Cardiac septum (tissue), 1 donor: ENCODE measurements at regions not wholly inside any gene's neighbourhood (a gene's known extent, or its start where the extent isn't known, plus 50 kb on each side); places are given as distances from the start of the nearest gene placed in this dataset.

Experiments
- DNase-seq: peaks from one replicate; pipeline ENCODE4 v3.0.0-alpha.2; 2020; ENCODE audit warnings: low spot score
- intact Hi-C: fragments of 100-400 bp; cut with DNase I; formaldehyde crosslinking; loops from one replicate; pipeline ENCODE4 v1.14.0; 2022
- donor health status: DM: no; HTN: no; CAD: no.

DNA sequence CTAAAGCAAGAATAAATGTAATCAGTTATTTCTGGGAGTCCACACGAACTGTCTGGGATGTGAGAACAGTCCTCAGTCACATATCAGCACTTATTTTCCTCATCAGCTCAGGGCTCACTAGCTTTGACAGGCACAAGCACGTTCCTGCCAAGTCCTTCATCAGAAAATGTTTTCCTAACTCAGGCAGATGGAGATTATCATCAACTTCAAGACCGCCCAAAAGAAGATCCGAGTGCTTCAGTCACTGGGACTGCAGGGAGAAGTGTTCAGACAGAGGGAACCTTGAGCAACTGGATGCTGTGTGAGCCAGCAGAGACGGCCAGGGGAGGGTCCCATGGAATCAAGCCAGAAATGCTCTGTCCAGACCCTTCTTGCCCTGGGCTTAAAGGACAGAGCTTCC, 189.4 kb downstream of the NXNL2 start:
- no peak for DNase-seq
- intact Hi-C loops: loop anchor here (5.0 to 10.0 kb wide), 2 partner anchors 150 to 278 kb away; no protein-coding TSS in a partner anchor

DNA sequence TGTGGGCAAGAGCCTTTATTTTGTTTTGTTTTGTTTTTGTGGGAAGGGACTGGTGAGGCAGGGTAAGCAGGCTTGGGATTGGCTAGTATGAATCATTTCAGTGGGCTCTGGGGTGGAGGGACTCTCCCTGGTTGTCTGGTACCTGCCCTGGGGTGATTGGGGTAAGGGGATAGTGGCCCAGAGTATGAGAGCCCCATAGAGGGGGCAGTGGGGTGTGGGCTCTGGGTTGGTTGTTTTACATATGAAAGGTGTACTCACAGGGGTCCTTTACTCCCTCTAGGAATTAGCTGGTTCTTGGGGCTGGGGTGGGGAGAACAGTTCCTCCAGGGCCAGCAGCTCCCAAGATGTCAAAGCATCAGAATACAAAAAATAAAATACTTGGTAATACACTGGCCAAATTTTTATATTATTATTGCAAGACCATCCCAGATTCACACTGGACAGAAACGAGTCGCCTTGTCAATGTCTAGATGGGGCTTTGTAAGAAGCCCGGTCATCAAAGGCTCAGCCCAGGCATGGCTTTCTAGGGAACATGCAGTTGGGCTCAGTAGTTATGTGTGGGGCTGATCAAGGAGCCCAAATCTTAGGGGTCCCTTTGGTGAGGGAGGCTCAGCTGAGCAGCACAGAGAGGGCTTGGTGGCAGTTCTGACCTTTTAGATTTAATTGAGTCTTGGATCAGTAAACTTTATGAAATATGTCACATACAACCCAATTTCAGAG, 190.5 kb downstream of the NXNL2 start:
- intact Hi-C loops: loop anchor here (10.0 kb wide), 1 partner anchor 149 kb away; no protein-coding TSS in a partner anchor
- DNase-seq: no peak

DNA sequence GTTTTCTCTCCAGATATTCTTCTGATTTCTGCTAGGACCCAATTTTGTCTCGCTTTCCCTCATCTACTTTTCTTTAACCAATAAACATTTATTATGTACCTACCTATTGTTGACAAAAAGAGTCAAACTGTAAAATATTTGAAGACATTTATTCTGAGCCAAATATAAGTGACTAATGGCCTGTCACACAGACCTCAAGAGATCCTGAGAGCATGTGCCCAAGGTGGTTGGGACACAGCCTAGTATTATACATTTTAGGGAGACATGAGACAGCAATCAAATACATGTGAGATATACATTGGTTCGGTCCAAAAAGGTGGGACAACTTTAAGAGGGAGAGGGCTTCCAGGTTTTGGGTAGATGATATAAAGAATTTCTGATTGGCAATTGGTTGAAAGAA, 191.8 kb downstream of the NXNL2 start:
- intact Hi-C loops: loop anchor here (10.0 kb wide), 1 partner anchor 148 kb away; no protein-coding TSS in a partner anchor

DNA sequence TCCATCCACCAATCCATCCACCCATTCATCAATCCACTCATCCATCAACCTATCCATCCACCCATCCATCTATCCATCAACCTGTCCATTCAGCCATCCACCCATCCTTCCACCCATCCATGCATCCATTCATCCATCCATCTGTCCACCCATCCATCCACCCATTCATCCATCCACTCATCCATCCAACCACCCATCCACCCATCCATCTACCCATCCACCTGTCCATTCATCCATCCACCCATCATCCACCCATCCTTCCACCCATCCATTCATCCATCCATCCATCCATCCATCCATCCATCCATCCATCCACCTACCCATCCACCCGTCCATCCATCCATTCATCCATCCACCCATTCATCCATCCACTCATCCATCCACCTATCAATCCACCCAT, 195.8 kb downstream of the NXNL2 start:
- intact Hi-C loops: no loop called here
- no peak for DNase-seq

More for the DNA sequence above, 191.8 kb downstream of the NXNL2 start:
- DNase-seq: no peak

DNA sequence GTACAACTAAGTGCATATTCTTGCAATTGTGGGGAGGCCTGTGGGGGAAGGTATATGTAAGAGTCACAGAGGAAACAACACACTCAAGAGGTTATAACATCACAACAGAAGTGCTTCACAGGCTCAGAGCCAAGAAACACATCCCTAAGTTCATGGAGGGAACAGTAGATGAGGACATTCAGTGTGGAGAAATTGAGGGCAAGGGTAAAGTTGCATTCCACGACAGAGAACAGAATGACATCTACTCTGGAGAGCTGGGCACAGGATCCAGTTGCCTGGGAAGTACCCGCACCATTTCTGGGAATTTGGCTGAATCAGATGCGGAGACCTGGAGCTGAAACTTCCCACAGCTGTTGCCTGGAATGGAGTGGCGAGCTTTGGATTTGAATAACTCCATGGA, 197.2 kb downstream of the NXNL2 start:
- no peak for DNase-seq
- intact Hi-C loops: no loop called here

DNA sequence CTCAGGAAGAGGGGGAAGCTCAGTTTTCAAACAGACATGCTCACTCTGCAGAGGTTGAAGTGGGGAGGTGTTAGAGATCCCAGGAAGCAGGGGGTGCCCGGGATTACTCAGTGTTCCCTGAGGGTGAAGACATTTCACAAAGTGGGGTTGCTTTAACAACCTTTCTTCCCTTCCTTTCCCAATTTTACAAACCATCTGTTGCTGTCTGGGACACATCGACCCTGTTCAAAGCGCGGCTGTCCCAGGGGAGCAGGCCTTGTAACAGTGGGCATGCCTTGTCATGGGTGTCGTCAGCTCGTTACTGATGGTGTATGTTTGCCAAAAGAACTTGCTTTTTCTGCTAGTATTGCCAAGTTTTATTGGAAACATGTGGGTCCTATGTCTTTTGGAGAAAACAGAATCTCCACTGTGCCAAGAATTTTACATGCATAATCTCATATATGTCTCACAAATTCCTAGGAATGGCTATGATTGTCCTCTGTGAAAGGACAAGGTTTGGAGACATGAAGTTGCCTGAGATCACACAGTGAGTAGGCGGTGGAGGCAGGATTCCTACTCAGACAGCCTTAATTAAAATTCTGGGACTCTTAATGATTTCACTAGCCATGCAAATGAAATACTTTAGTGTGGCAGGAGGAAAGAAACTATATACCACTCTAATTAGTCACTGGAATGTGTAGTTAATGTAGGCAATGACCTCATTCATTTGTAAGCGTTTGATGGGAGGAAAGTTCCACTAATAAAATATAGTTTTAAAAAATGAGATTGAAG, 198.9 kb downstream of the NXNL2 start:
- no peak for DNase-seq
- intact Hi-C loops: no loop called here

DNA sequence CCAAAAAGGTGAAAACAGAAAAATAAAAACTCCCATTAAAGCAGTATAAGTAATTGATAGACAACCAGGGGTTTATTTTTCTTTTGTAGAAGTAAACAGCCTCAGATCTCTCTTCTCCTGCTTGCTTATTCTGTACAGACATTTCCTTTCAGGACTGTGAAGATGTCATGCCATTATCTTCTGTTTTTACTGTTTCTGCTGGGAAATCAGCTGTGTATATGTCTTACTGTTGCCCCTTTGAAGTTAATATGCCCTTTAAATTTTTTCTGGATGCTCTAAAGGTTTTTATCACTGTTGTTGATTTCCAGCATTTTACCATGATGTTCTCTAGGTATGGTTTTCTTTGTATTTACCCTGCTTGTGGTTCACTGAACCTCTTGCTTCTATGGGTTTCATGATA, 199.5 kb downstream of the NXNL2 start:
- DNase-seq: no peak
- intact Hi-C loops: no loop called here

DNA sequence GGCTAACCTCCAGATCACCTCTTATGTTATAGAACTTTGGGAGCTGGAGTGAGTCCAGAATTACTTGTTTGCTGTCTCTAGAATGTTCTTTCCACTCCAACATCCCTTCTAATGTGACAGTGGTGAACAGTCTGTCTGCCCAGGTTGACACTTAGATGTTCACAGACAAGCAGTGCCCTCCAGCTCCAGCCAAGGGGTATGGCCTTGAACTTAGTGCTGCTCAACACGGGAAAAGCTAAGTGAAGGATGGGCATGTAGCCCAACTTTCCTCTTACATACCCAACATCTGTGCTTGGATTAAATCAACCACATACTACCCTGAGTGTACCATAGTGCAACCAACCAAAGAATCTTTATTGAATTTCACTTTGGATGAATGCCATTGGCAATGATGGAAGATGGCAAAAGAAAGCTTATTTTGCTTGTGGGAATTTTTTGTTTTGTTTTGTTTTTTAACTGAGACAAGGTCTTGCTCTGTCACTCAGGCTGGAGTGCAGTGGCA, 201.2 kb downstream of the NXNL2 start:
- intact Hi-C loops: no loop called here
- DNase-seq: no peak

DNA sequence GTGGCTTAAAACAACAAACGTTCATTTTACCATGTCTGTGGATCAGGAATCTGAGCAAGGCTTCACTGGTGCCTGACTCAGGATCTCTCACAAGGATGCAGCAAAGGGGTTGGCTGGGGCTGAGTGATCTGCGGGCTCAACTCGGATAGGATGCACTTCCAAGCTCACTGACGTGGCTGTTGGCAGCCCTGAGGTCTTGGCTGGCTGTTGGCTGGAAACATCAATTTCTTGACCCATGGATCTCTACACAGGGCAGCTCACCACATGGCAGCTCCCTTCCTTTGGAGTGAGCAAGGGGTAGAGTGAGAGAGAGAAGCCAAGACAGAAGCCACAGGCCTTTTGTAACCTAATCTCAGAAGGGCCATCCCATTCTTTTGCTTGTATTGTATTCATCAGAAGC, 202.1 kb downstream of the NXNL2 start:
- intact Hi-C loops: no loop called here
- DNase-seq: no peak

DNA sequence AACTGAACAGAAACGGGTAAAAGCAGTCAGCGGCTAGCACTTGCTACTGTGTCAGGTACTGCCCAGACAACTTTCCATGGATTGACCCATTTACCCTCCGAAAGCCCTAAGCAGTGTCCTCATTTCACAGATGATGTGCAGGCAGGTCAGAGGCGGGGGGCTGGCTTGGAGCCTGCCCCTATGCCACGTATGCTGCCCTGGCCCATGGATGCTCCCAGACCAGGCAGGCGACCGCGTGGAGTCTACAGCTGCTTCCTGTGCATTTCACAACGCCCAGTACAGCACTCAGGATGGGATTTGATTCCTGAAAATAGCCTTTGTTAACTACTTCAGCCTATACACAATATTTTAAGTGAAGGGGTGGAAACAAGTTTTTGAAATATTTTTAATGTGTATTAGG, 202.9 kb downstream of the NXNL2 start:
- intact Hi-C loops: no loop called here
- no peak for DNase-seq

DNA sequence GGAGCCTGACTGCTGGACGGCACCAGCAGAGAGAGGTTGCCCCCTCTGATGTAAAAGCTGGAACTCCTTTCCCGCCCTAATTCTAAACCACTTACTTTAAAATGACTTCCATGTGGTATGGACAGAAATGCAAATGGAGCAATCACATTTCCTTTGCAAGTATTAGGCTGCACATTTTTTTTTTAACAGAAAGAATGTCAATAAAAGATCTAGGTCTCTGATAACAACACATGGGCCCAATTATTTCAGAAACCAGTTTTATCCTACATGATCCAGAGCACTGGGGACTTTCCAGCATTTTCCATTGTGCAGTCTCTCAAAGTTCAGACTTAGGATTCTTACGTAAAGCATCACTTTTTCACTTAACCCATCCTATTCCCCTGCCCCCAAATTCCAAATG, 203.7 kb downstream of the NXNL2 start:
- intact Hi-C loops: no loop called here
- no peak for DNase-seq

DNA sequence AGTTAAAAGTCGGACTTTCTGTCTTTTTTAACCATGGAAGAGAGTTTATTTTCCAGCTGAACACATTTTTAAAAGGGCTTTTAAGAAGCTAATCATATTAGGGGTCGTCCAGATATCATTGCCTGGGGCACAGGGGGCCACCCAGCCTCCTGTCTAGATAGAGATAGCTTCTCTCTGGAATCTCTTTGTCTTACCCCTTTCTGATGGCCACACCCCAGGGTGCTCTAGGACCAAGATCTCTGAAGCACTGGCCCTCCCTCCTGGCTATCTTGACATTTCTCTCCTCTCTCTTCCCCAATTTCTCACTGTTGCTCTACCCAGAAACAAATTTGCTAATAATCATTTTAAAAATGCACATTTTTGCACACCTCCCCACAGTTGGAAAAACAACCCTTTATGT, 204.4 kb downstream of the NXNL2 start:
- intact Hi-C loops: no loop called here
- no peak for DNase-seq

DNA sequence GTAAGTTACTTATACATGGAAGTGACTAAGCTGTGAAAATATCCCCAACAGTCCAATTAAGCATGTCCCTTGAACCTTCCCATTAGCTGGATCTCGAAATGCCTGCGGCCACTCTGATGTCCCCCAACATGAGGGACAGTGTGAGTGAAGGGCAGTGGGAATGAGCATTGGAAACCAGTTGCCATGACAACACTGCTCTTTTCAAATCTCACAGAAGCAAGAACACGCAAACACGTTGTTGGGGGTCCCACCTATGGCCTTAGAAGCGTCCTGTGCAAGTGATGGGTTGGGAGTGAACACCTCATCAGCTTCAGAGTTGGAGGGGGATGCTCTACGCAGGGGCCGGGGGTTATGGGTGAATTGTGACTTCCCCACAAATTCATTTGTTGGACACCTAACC, 205.9 kb downstream of the NXNL2 start:
- intact Hi-C loops: no loop called here
- no peak for DNase-seq

DNA sequence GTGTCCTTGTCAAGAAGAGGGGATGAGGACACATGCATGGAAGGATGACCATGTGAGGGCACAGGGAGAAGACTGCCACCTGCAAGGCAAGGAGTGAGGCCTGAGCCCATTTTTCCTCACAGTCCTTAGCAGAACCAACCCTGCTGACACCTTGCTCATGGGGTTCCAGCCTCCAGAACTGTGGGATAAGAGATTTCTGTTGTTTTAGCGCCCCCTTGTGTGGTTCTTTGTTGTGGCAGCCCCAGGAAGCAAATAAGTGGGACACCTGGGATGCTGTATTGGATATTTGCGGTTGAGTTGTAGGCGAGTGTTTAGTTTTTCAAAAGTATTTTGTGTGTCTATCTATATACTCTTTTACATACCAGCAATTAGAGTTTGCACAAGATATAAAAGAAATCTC, 206.4 kb downstream of the NXNL2 start:
- DNase-seq: no peak
- intact Hi-C loops: no loop called here

DNA sequence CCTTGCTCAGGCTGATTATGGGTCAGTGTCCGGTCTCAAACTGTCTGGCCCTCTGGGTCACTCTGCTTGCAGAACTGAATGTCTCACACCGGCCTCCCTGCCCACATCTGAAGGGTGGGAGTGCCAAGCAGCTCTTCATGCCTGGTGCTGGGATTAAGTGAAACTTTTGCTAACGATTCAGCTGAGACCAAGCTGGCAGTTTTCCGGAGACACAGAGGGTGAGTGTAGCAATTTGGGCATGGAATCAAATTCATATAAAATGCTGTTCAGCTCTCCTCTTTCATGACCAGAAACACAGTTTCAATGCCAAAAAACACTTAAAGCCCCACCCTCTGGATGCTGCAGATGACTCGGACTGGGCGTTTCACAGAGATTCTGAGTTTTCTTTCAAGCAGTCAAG, 207.5 kb downstream of the NXNL2 start:
- intact Hi-C loops: no loop called here

DNA sequence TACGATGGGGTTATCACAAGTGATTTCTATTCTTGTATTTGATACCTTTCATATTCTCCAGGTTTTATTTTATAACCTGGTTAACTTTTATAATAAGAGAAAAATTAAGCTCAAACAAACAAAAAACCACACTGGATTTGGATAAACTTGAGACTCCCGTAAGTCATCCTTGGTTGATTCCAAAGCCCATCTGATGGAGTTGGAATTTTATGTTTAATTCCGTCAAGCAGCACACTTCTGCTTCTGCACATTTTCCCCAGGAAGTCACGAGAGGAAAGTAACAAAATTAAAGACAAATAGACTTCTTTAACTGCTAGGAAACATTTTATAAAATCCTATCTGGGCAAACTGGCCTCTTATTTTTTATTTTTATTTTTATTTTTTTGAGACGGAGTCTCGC, 207.9 kb downstream of the NXNL2 start:
- intact Hi-C loops: no loop called here
- DNase-seq: no peak

More for the DNA sequence above, 207.5 kb downstream of the NXNL2 start:
- DNase-seq: no peak

DNA sequence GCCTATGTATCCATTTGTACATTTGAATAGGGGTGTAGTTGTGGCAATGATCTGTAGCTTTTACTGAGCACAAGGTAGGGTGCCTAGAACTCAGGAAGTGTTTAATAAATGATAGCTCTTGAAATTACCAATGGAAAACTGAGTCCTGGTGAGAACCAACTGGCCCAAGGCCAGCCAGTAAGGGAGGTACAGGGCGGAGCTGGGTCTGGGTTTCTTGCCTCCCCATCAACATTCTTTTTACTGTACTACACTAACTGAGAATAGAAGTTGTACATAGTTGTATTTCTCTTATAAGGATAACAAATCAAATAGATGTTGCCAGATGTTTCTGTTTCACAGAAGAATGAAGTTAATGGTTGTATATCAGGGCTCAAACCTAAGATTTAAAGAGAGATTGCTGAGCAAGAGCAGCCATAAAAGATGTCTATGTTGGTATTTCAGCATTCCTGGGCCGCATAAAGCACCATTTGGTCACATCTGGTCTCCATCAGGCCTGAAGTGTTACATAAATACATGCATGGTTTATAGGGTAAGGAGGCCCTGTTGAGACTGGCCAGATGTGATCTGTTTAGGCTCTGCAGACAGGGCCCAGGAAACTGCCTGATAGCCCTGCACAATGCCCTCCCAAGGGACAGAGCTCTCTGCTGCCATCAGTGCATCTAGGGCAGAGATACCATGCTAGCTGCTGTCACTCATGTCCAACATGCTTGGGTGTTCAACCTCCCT, 210.5 kb downstream of the NXNL2 start:
- intact Hi-C loops: loop anchor here (5.0 kb wide), 1 partner anchor 247 kb away; the partner anchor contains the start of gene S1PR3

DNA sequence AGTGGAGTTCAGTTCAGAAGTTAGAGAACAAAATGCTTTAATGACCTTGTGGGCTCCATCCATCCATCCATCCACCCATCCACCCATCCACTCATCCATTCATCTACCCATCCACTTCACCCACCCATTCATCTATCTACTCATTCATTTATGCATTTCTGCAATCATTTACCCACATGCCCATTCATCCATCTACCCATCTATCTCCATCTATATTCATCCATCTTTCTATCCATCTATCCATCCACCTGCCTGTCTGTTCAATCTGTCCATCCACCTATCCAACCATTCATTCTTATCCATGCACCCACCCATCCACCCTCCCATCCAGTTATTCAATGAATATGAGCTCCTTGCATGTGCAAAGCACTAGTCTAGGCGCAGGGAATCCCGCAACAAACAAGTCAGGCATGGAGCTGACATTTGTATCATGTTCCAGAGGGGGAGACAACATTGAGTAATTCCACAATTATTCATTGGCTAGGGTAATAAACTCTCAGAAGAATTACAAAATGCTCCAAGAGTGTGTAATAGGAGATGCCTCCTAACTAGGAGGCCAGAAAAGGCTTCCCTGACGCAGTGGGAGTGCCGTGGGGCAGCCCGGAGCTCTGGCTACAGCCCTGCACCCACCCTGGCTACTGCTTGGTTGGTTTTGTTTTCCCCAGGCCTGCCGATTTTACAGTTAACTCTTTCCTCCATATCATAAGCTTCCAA, 211.2 kb downstream of the NXNL2 start:
- no peak for DNase-seq
- intact Hi-C loops: loop anchor here (5.0 kb wide), 1 partner anchor 246 kb away; the partner anchor contains the start of gene S1PR3

More for the DNA sequence above, 210.5 kb downstream of the NXNL2 start:
- DNase-seq: no peak

DNA sequence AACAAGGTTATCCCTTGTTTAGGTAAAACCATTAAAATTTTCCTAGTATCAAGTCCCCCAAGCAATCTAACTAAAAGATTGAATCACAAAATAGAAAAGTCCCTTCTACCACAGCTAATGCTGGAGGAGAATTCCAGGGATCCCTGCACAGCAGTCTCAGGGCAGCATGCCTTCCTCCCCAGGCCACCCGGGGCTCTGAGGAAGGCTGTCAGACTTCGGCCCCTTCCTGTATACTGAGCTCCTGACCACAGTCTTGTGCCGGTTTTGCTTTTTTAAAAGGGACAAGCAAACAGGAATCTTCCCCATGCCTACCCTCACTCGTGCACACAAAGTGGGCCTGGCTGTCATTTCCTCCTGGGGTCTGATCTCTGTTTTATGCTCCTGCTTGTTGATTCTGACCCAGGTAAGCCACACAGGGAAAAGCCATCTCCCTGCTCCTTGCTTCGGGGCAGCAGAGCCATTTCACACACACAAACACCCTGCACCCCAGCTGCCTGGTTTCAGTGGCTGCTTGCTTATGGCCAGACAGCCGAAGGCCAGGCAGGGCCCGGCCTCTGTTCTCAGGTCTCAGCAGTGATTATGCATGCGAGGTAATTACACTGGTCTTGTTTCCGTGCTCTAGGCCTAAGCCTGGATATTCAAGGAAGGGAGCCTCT, 211.9 kb downstream of the NXNL2 start:
- DNase-seq: no peak
- intact Hi-C loops: loop anchor here (5.0 kb wide), 1 partner anchor 245 kb away; the partner anchor contains the start of gene S1PR3
